HCT116 (cell line): ENCODE measurements at regions not wholly inside any gene's neighbourhood (a gene's known extent, or its start where the extent isn't known, plus 50 kb on each side); places are given as distances from the start of the nearest gene placed in this dataset.

Experiments
- ATAC-seq: fragments of 200-7000 bp; cut with Tn5 transposase; 2 replicates; pipeline ENCODE4 v1.9.1; 2020; ENCODE audit warnings: mild to moderate bottlenecking, moderate library complexity
- BruUV-seq: library from RNA; stranded (reverse); fragments of 400-500 nt; replicated peaks from 2 replicates; lab custom pipeline; 2021; lab: Mats Ljungman, UMichigan
- CTCF ChIA-PET: fragments of 300-600 bp; sonication (Branson Sonifier 250); formaldehyde crosslinking; loops from one replicate; lab custom pipeline; 2021; ENCODE audit warnings: antibody characterized with exemption; lab: Charles Lee
- POLR2A ChIA-PET: fragments of 300-600, 350-600 bp; sonication (Branson Sonifier 250); formaldehyde crosslinking; loops from one replicate; lab custom pipeline; 2021; ENCODE audit warnings: antibody characterized with exemption; lab: Charles Lee
- RAD21 ChIA-PET, 2 experiments: fragments of 300-600 bp; sonication (Branson Sonifier 250); formaldehyde crosslinking; loops; one replicate each; lab custom pipeline; 2023; ENCODE audit warnings: low total read pairs in 2 of 2; ENCODE audit not compliant: uncharacterized antibody in 2 of 2, unreplicated experiment in 2 of 2, low non-redundant PET in 1 of 2; lab: Charles Lee
- DNase-seq: peaks from one replicate; pipeline ENCODE4 v3.0.0-alpha.2; 2010; ENCODE audit warnings: low read depth, low spot score
- H2AFZ ChIP-seq: fragments of 200-600 bp; shearing (Covaris generic), sonication (generic); 2 replicates; pipeline ENCODE4 v1.6.1; 2017; ENCODE audit warnings: low read depth, mixed run types, mixed read lengths, antibody characterized with exemption, low read length; ENCODE audit not compliant: poor library complexity, severe bottlenecking
- H3K27ac ChIP-seq: 2 replicates; pipeline ENCODE4 v1.5.1; 2012; ENCODE audit warnings: low read depth, low read length
- H3K27me3 ChIP-seq: fragments of 200-600 bp; sonication (generic); 2 replicates; pipeline ENCODE4 v1.6.1; 2016; ENCODE audit warnings: mixed run types, low read length, mixed read lengths; ENCODE audit not compliant: insufficient read depth
- H3K36me3 ChIP-seq, 2 experiments: fragments of 200-500 bp in 1 of 2; fragments of 200-600 bp in 1 of 2; sonication (Bioruptor generic) in 1 of 2; sonication (generic) in 1 of 2; 2 replicates each; pipeline versions ENCODE4 v1.5.1 to v1.6.1; 2014 to 2016; ENCODE audit warnings: low read length in 2 of 2, inconsistent platforms in 1 of 2, mixed read lengths in 1 of 2, mixed run types in 1 of 2; ENCODE audit not compliant: insufficient read depth in 2 of 2, control insufficient read depth in 1 of 2
- H3K4me1 ChIP-seq, 2 experiments: fragments of 200-600 bp in 1 of 2; sonication (generic) in 1 of 2; 2 replicates each; pipeline versions ENCODE4 v1.5.1 to v1.6.1; 2012 to 2017; ENCODE audit warnings: low read length in 2 of 2, inconsistent platforms in 1 of 2, mild to moderate bottlenecking in 1 of 2, mixed read lengths in 1 of 2, mixed run types in 1 of 2, moderate library complexity in 1 of 2; ENCODE audit not compliant: insufficient read depth in 2 of 2, control insufficient read depth in 1 of 2
- H3K4me2 ChIP-seq: fragments of 200-600 bp; sonication (generic); 2 replicates; pipeline ENCODE4 v1.6.1; 2017; ENCODE audit warnings: mixed run types, low read length, mixed read lengths
- H3K4me3 ChIP-seq, 2 experiments: fragments of 200-600 bp in 1 of 2; sonication (generic) in 1 of 2; replicated peaks in 1 of 2; 2 replicates each; pipeline ENCODE4 v1.5.1; 2011 to 2016; ENCODE audit warnings: low read length in 2 of 2, control low read depth in 1 of 2, low read depth in 1 of 2, mild to moderate bottlenecking in 1 of 2, mixed read lengths in 1 of 2, mixed run types in 1 of 2
- H3K79me2 ChIP-seq: fragments of 200-600 bp; sonication (generic); 2 replicates; pipeline ENCODE4 v1.6.1; 2017; ENCODE audit warnings: mild to moderate bottlenecking, mixed run types, low read length, moderate library complexity, mixed read lengths; ENCODE audit not compliant: insufficient read depth
- H3K9ac ChIP-seq: fragments of 200-600 bp; sonication (generic); 2 replicates; pipeline ENCODE4 v1.6.1; 2016; ENCODE audit warnings: low read length, mixed read lengths
- H3K9me2 ChIP-seq: fragments of 200-600 bp; sonication (generic), shearing (Covaris generic); 2 replicates; pipeline ENCODE4 v1.6.1; 2017; ENCODE audit warnings: mixed run types, mild to moderate bottlenecking, moderate library complexity; ENCODE audit not compliant: insufficient read depth
- H3K9me3 ChIP-seq, 2 experiments: fragments of 200-500 bp in 1 of 2; fragments of 200-600 bp in 1 of 2; sonication (Bioruptor generic) in 1 of 2; sonication (generic) in 1 of 2; 2 replicates each; pipeline ENCODE4 v1.6.1; 2014 to 2017; ENCODE audit warnings: low read length in 2 of 2, mixed read lengths in 2 of 2, inconsistent platforms in 1 of 2, low read depth in 1 of 2, mild to moderate bottlenecking in 1 of 2, mixed run types in 1 of 2, moderate library complexity in 1 of 2; ENCODE audit not compliant: control insufficient read depth in 1 of 2, insufficient read depth in 1 of 2
- H4K20me1 ChIP-seq: fragments of 200-600 bp; sonication (generic), shearing (Covaris generic); 2 replicates; pipeline ENCODE4 v1.6.1; 2017; ENCODE audit warnings: mixed run types, mild to moderate bottlenecking, moderate library complexity; ENCODE audit not compliant: insufficient read depth
- CBX3 ChIP-seq: IDR thresholded peaks from 2 replicates; pipeline ENCODE4 v1.6.1; 2012; ENCODE audit warnings: low read depth
- EGR1 ChIP-seq: IDR thresholded peaks from 2 replicates; pipeline ENCODE4 v1.6.1; 2012; ENCODE audit warnings: low read depth
- EZH2 ChIP-seq: fragments of 200-600 bp; sonication (generic); IDR thresholded peaks from 2 replicates; pipeline ENCODE4 v1.6.1; 2017; ENCODE audit warnings: antibody characterized with exemption, mixed run types
- FOSL1 ChIP-seq: IDR thresholded peaks from 2 replicates; pipeline ENCODE4 v1.6.1; 2012; ENCODE audit warnings: low read depth
- JUND ChIP-seq: IDR thresholded peaks from 2 replicates; pipeline ENCODE4 v1.6.1; 2012
- MAX ChIP-seq: IDR thresholded peaks from 2 replicates; pipeline ENCODE4 v1.6.1; 2012
- RAD21 ChIP-seq: IDR thresholded peaks from 2 replicates; pipeline ENCODE4 v1.6.1; 2012; ENCODE audit warnings: low read depth, mild to moderate bottlenecking
- YY1 ChIP-seq: IDR thresholded peaks from 2 replicates; pipeline ENCODE4 v1.6.1; 2011; ENCODE audit warnings: low read length, low read depth, moderate library complexity, mild to moderate bottlenecking; ENCODE audit not compliant: insufficient replicate concordance; ENCODE audit errors: extremely low read depth
- ZBTB33 ChIP-seq: IDR thresholded peaks from 2 replicates; pipeline ENCODE4 v1.6.1; 2011; ENCODE audit warnings: mild to moderate bottlenecking, low read length, moderate library complexity; ENCODE audit not compliant: insufficient replicate concordance; ENCODE audit errors: extremely low read depth
- ZNF274 ChIP-seq: fragments of 200-500 bp; sonication (Bioruptor generic); IDR thresholded peaks from 2 replicates; pipeline ENCODE4 v1.6.1; 2014; ENCODE audit warnings: mild to moderate bottlenecking, low read depth, low read length, inconsistent platforms
- intact Hi-C: fragments of 100-400 bp; cut with micrococcal nuclease; formaldehyde crosslinking; loops from 2 replicates; pipeline ENCODE4 v1.10.0; 2022

- no peak overlapping the region for H3K4me2 ChIP-seq
- no peaks in the 10 kb centered on the region for H3K9me2 ChIP-seq
- intact Hi-C loops: no loop called here
- H3K27me3 ChIP-seq: no peaks in the 10 kb centered on the region
- H2AFZ ChIP-seq: peak overlapping the region; percentile 22
- ChIA-PET POLR2A (interaction anchor here (0.6 kb wide), 1 partner anchor 151 kb away, joined by 3 read pairs; no protein-coding TSS in a partner anchor), CTCF (no interaction called here), RAD21 (no interaction called here)
- no peaks in the 10 kb centered on the region for H3K9me3 ChIP-seq
- H3K27ac ChIP-seq: no peak overlapping the region
- no peaks in the 10 kb centered on the region for H4K20me1 ChIP-seq
- ATAC-seq (no peak), DNase-seq (no peak)
- H3K4me3 ChIP-seq: no peak overlapping the region
- no peak for TF ChIP-seq EGR1
- no peak for TF ChIP-seq MAX
- no peak for TF ChIP-seq YY1
- TF ChIP-seq JUND: no peak
- no peak for TF ChIP-seq ZNF274
- TF ChIP-seq FOSL1: no peak
- no peak for TF ChIP-seq ZBTB33
- no peak for TF ChIP-seq EZH2
- TF ChIP-seq CBX3: no peak
- TF ChIP-seq RAD21: no peak
- no TSS peak for BruUV-seq
- no peaks in the 10 kb centered on the region for H3K36me3 ChIP-seq
- no peaks in the 10 kb centered on the region for H3K79me2 ChIP-seq
- no peak overlapping the region for H3K9ac ChIP-seq
- H3K4me1 ChIP-seq: no peaks in the 10 kb centered on the region
Measured at GRCh38 chr2:225773148-225773547, 373.6 kb downstream of the NYAP2 start.
